MM.1S (cell line): ENCODE measurements at regions not wholly inside any gene's neighbourhood (a gene's known extent, or its start where the extent isn't known, plus 50 kb on each side); places are given as distances from the start of the nearest gene placed in this dataset.

ENCODE experiments used
- DNase-seq: peaks from one replicate; pipeline ENCODE4 v3.0.0-alpha.2; 2015
- H2AFZ ChIP-seq: fragments of 300-600 bp; sonication (generic); 2 replicates; pipeline ENCODE4 v1.6.0; 2016; ENCODE audit warnings: antibody characterized with exemption, low read length
- H3F3A ChIP-seq: fragments of 300-600 bp; sonication (generic); 2 replicates; pipeline ENCODE4 v1.6.1; 2016; ENCODE audit warnings: mild to moderate bottlenecking, antibody characterized with exemption, low read length, moderate library complexity, mixed read lengths; ENCODE audit not compliant: insufficient read depth
- H3K27ac ChIP-seq: fragments of 300-600 bp; sonication (generic); 2 replicates; pipeline ENCODE4 v1.5.1; 2016; ENCODE audit warnings: mild to moderate bottlenecking, low read length
- H3K27me3 ChIP-seq: fragments of 300-600 bp; sonication (generic); replicated peaks from 2 replicates; pipeline ENCODE4 v1.6.0; 2016; ENCODE audit warnings: low read length; ENCODE audit not compliant: insufficient read depth
- H3K36me3 ChIP-seq: fragments of 300-600 bp; sonication (generic); replicated peaks from 2 replicates; pipeline ENCODE4 v1.6.1; 2016; ENCODE audit warnings: mild to moderate bottlenecking, low read length, mixed read lengths; ENCODE audit not compliant: insufficient read depth
- H3K4me1 ChIP-seq: fragments of 300-600 bp; sonication (generic); 2 replicates; pipeline ENCODE4 v1.6.1; 2016; ENCODE audit warnings: low read length, mixed read lengths
- H3K4me2 ChIP-seq: fragments of 300-600 bp; sonication (generic); 2 replicates; pipeline ENCODE4 v1.6.0; 2016; ENCODE audit warnings: low read depth, low read length
- H3K4me3 ChIP-seq: fragments of 300-600 bp; sonication (generic); 2 replicates; pipeline ENCODE4 v1.5.1; 2016; ENCODE audit warnings: low read length, mixed read lengths
- H3K79me2 ChIP-seq: fragments of 300-600 bp; sonication (generic); 2 replicates; pipeline ENCODE4 v1.6.1; 2016; ENCODE audit warnings: mixed run types, low read length, mixed read lengths
- H3K9ac ChIP-seq: fragments of 300-600 bp; sonication (generic); 2 replicates; pipeline ENCODE4 v1.6.1; 2016; ENCODE audit warnings: low read length, mixed read lengths
- H3K9me2 ChIP-seq: fragments of 300-600 bp; sonication (generic); replicated peaks from 2 replicates; pipeline ENCODE4 v1.6.1; 2016; ENCODE audit warnings: mild to moderate bottlenecking, low read length, mixed read lengths; ENCODE audit not compliant: insufficient read depth
- H3K9me3 ChIP-seq: fragments of 300-600 bp; sonication (generic); replicated peaks from 2 replicates; pipeline ENCODE4 v1.6.1; 2016; ENCODE audit warnings: mild to moderate bottlenecking, low read length, mixed read lengths; ENCODE audit not compliant: insufficient read depth
- H4K20me1 ChIP-seq: fragments of 300-600 bp; sonication (generic); 2 replicates; pipeline ENCODE4 v1.6.1; 2016; ENCODE audit warnings: mild to moderate bottlenecking, low read length, moderate library complexity, mixed read lengths; ENCODE audit not compliant: insufficient read depth
- CTCF ChIP-seq: fragments of 300-600 bp; sonication (generic); IDR thresholded peaks from 2 replicates; pipeline ENCODE4 v1.5.1; 2016; ENCODE audit warnings: antibody characterized with exemption, low read length, mixed read lengths
- EZH2 ChIP-seq: fragments of 300-600 bp; sonication (generic); optimal IDR thresholded peaks from 2 replicates; pipeline ENCODE3; 2017; ENCODE audit warnings: low read depth, mild to moderate bottlenecking, antibody characterized with exemption, low read length, mixed read lengths
- EZH2phosphoT487 ChIP-seq: fragments of 300-600 bp; sonication (generic); IDR thresholded peaks from 2 replicates; pipeline ENCODE4 v1.6.1; 2018; ENCODE audit warnings: antibody characterized with exemption, low read length

- no peaks in the 10 kb centered on the region for H3K9me3 ChIP-seq
- no peaks in the 10 kb centered on the region for H3K9me2 ChIP-seq
- no peaks in the 10 kb centered on the region for H3K79me2 ChIP-seq
- no peaks in the 10 kb centered on the region for H3K4me1 ChIP-seq
- no peaks in the 10 kb centered on the region for H3K27me3 ChIP-seq
- no peak overlapping the region for H3K4me2 ChIP-seq
- no peak overlapping the region for H2AFZ ChIP-seq
- TF ChIP-seq CTCF = no peak
- no peak for TF ChIP-seq EZH2
- TF ChIP-seq EZH2phosphoT487 = no peak
- no peak overlapping the region for H3K4me3 ChIP-seq
- DNase-seq = no peak
- no peaks in the 10 kb centered on the region for H3F3A ChIP-seq
- no peak overlapping the region for H3K9ac ChIP-seq
- H3K27ac ChIP-seq = no peak overlapping the region
- H4K20me1 ChIP-seq = no peaks in the 10 kb centered on the region
- no peaks in the 10 kb centered on the region for H3K36me3 ChIP-seq
Measured at GRCh38 chr1:55348356-55348755, 133.2 kb upstream of the USP24 start.

GRCh38 chr1:55347866-55348265, 132.7 kb upstream of the USP24 start:
- no peaks in the 10 kb centered on the region for H3F3A ChIP-seq
- no peak overlapping the region for H3K27ac ChIP-seq
- H2AFZ ChIP-seq = no peak overlapping the region
- no peaks in the 10 kb centered on the region for H3K4me1 ChIP-seq
- no peaks in the 10 kb centered on the region for H4K20me1 ChIP-seq
- H3K9ac ChIP-seq = no peak overlapping the region
- H3K9me2 ChIP-seq = no peaks in the 10 kb centered on the region
- no peak overlapping the region for H3K4me2 ChIP-seq
- H3K79me2 ChIP-seq = no peaks in the 10 kb centered on the region
- H3K4me3 ChIP-seq = no peak overlapping the region
- DNase-seq = no peak
- TF ChIP-seq CTCF (no peak), EZH2 (no peak)
- H3K9me3 ChIP-seq = no peaks in the 10 kb centered on the region
- H3K27me3 ChIP-seq = no peaks in the 10 kb centered on the region
- no peaks in the 10 kb centered on the region for H3K36me3 ChIP-seq

GRCh38 chr1:55347041-55347440, 131.9 kb upstream of the USP24 start:
- Histone ChIP-seq H3K4me2 (no peak overlapping the region), H4K20me1 (no peaks in the 10 kb centered on the region), H3K9me3 (no peaks in the 10 kb centered on the region), H3K27ac (no peak overlapping the region), H3K79me2 (no peaks in the 10 kb centered on the region), H3K9ac (no peak overlapping the region), H2AFZ (no peak overlapping the region), H3K27me3 (no peaks in the 10 kb centered on the region), H3K36me3 (no peaks in the 10 kb centered on the region), H3K4me3 (no peak overlapping the region), H3F3A (no peaks in the 10 kb centered on the region), H3K9me2 (no peaks in the 10 kb centered on the region), H3K4me1 (no peaks in the 10 kb centered on the region)
- TF ChIP-seq EZH2 (no peak), CTCF (no peak), EZH2phosphoT487 (no peak)
- no peak for DNase-seq
